EL (cell line): ENCODE measurements at regions not wholly inside any gene's neighbourhood (a gene's known extent, or its start where the extent isn't known, plus 50 kb on each side); places are given as distances from the start of the nearest gene placed in this dataset.
A peak's percentile ranks its signal among the peaks of the same experiment; 100 is the strongest.

Source experiments
- DNase-seq: peaks from one replicate; pipeline ENCODE4 v3.0.0-alpha.2; 2016

GRCh38 chr17:77308861-77309726, 168.3 kb downstream of the SEC14L1 start:
- peak; percentile 87 for DNase-seq

- DNase-seq: no peak
Measured at GRCh38 chr17:77310336-77310735, 169.6 kb downstream of the SEC14L1 start.

- no peak for DNase-seq
Measured at GRCh38 chr17:77311371-77311981, 170.7 kb downstream of the SEC14L1 start.

- no peak for DNase-seq
Measured at GRCh38 chr17:77312061-77312701, 171.4 kb downstream of the SEC14L1 start.

GRCh38 chr17:77312786-77313599, 172.2 kb downstream of the SEC14L1 start:
- DNase-seq: peak; percentile 37

GRCh38 chr17:77313831-77314230, 173.1 kb downstream of the SEC14L1 start:
- DNase-seq: no peak

- no peak for DNase-seq
Measured at GRCh38 chr17:77314601-77315000, 173.8 kb downstream of the SEC14L1 start.

- DNase-seq: no peak
Measured at GRCh38 chr17:77315010-77315409, 174.2 kb downstream of the SEC14L1 start.

GRCh38 chr17:77315551-77316190, 174.9 kb downstream of the SEC14L1 start:
- no peak for DNase-seq

- DNase-seq: peak; percentile 51
Measured at GRCh38 chr17:77316191-77316641, 175.4 kb downstream of the SEC14L1 start.

- no peak for DNase-seq
Measured at GRCh38 chr17:77316651-77317050, 175.9 kb downstream of the SEC14L1 start.

- no peak for DNase-seq
Measured at GRCh38 chr17:77317091-77317750, 176.5 kb downstream of the SEC14L1 start.

GRCh38 chr17:77318021-77318420, 177.3 kb downstream of the SEC14L1 start:
- DNase-seq: no peak

- DNase-seq: peak; percentile 28
Measured at GRCh38 chr17:77318491-77319210, 177.9 kb downstream of the SEC14L1 start.

- DNase-seq: peak; percentile 91
Measured at GRCh38 chr17:77319211-77320043, 178.7 kb downstream of the SEC14L1 start.

- peak; percentile 54 for DNase-seq
Measured at GRCh38 chr17:77320044-77320440, 179.3 kb downstream of the SEC14L1 start.

- peak; percentile 74 for DNase-seq
Measured at GRCh38 chr17:77320485-77321256, 179.9 kb downstream of the SEC14L1 start.

GRCh38 chr17:77321649-77322513, 181.1 kb downstream of the SEC14L1 start:
- peak; percentile 52 for DNase-seq
